GM12874 (cell line): ENCODE measurements at regions not wholly inside any gene's neighbourhood (a gene's known extent, or its start where the extent isn't known, plus 50 kb on each side); places are given as distances from the start of the nearest gene placed in this dataset.

Experiments used
- CTCF ChIP-seq: IDR thresholded peaks from 2 replicates; pipeline ENCODE4 v1.5.1; 2011; ENCODE audit warnings: low read depth, mild to moderate bottlenecking, control low read depth, low read length, moderate library complexity; ENCODE audit not compliant: insufficient read depth

DNA sequence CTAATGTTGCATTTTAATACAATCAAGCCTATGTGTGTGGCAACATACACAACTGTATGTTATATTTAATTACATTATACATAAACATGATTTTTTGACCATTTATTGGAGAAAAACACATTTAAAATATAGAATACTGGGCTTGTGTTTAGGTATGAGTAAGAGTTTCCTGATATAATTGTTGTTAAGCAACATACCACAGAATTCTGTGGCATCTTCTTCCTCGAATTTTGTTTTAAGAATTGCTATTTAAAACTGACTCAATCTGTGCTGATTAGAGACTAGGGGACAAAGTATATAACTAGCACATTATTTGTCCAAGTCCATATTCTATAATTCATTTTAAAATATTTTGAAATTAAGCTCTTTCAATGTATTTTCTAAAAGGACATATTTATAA is 376.8 kb upstream of the THBS1 start:
- no peak for TF ChIP-seq CTCF

- no peak for TF ChIP-seq CTCF
Observed at GRCh38 chr15:39205081-39205480, 375.8 kb upstream of the THBS1 start.

GRCh38 chr15:39205506-39206371 is 375.1 kb upstream of the THBS1 start:
- no peak for TF ChIP-seq CTCF

GRCh38 chr15:39207532-39208115 is 373.3 kb upstream of the THBS1 start:
- TF ChIP-seq CTCF: no peak

DNA sequence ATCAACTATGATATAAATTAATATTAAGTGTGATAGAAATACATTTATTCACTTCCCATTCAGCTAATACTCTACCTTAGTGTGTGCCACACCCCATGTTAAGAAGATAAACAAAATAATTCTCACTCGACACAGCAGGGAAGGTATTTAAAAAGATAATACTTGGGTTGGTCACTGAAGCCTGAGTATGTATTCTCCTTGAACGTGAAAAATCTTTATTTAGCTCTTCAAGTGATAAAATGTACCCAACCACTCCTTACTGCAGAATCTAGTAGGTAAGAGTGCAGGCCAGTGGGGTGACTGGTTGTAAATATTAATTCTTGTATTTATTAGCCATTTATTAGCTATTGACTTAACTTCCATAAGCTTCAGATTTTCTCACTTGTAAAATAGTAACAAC is 372.7 kb upstream of the THBS1 start:
- no peak for TF ChIP-seq CTCF

DNA sequence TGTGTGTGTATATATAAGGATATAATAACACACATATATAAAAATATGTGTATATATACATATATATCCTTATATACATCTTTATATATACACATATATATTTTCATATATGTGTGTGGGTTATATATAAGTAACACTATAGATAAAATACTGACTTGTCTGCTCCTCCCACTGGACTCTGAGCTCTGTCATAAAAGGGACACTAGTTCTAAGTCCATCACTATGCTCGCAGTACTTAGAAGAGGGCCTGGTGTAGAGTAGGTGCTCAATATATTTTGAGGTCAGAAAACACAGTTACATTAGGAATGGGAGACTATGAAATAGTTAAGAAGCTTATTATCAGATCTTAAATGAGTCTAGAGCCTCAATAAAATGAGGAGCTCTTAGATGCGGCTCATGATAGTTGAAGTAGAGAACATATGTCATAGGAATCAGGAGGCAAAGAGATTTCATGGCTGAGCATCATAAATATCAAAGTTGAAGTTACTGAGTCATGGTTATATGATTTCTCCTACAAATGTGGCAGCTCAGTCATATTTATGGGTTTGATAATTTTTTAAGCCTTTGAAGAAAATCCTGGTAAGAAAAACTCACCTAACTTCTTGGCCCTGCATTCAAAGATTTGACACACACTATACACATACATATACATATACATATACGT is 371.2 kb upstream of the THBS1 start:
- no peak for TF ChIP-seq CTCF
